Endothelial cell of umbilical vein (primary cell): ENCODE measurements at regions not wholly inside any gene's neighbourhood (a gene's known extent, or its start where the extent isn't known, plus 50 kb on each side); places are given as distances from the start of the nearest gene placed in this dataset.

Experiments used
- EZH2 ChIP-seq: IDR thresholded peaks from 2 replicates; pipeline ENCODE4 v1.6.1; 2012; ENCODE audit warnings: borderline replicate concordance, low read depth, mild to moderate bottlenecking, moderate library complexity, low read length, inconsistent platforms; ENCODE audit not compliant: severe bottlenecking
- FOS ChIP-seq: IDR thresholded peaks from 2 replicates; pipeline ENCODE4 v1.6.1; 2011; ENCODE audit warnings: mild to moderate bottlenecking, low read length, moderate library complexity, borderline replicate concordance; ENCODE audit not compliant: insufficient read depth
- JUN ChIP-seq: IDR thresholded peaks from 2 replicates; pipeline ENCODE4 v1.6.1; 2011; ENCODE audit warnings: borderline replicate concordance, low read depth; ENCODE audit not compliant: insufficient read length, insufficient read depth
- MYC ChIP-seq: IDR thresholded peaks from one replicate; pipeline ENCODE4 v1.6.1; 2011; ENCODE audit warnings: mild to moderate bottlenecking, low read depth, low read length
- POLR2A ChIP-seq: IDR thresholded peaks from 2 replicates; pipeline ENCODE4 v1.6.1; 2012; ENCODE audit warnings: low read depth, mild to moderate bottlenecking, control low read depth, low read length
- POLR2AphosphoS5 ChIP-seq: IDR thresholded peaks from 2 replicates; pipeline ENCODE4 v1.6.1; 2012; ENCODE audit warnings: low read depth, mild to moderate bottlenecking, control low read depth, low read length, moderate library complexity; ENCODE audit not compliant: insufficient read depth
- TF ChIP-seq, protein P1 (sequence below): IDR thresholded peaks from 2 replicates; pipeline ENCODE4 v1.6.1; 2011; ENCODE audit not compliant: insufficient read depth, insufficient read length
- TF ChIP-seq, protein P2 (sequence below), 2 donors: IDR thresholded peaks; 1 replicate in 1 of 2; 2 replicates in 1 of 2; pipeline ENCODE4 v1.5.1; 2011; ENCODE audit warnings: low read length in 2 of 2, mild to moderate bottlenecking in 2 of 2, moderate library complexity in 2 of 2, control low read depth in 1 of 2, inconsistent platforms in 1 of 2, low read depth in 1 of 2; ENCODE audit not compliant: insufficient read depth in 1 of 2; ENCODE audit errors: extremely low read depth in 1 of 2

DNA sequence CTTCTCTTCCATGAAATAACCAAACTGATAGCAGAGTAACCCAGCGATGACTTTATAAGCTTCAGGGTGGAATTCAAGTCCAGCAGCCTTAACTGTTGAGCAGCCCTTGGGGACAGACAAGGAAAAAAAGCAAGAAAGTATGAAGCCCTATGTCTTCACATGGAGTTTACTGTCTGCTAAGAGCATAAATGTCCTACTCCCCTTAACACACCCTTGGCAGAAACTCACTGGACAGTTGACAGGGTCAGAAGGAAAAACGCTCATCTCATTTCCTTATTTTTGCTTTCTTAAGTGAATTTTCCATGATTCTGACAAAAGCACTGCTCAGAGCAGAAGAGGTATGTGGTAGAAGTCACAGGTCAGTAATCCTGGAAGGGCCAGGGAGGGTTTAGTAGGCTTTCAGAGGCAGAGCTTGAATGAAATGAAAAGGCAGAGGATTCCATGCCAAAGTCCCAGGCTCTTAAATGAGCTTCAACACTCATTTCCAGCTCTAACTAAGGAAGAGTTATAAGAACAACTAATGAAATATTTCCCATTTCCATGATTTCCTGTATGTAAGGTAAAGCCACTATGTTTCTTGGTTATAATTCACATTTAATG, 683.3 kb upstream of the KLHL29 start:
- TF ChIP-seq POLR2A (no peak), POLR2AphosphoS5 (no peak), EZH2 (no peak), MYC (no peak), FOS (no peak), JUN (no peak)
- TF ChIP-seq, protein P1, sequence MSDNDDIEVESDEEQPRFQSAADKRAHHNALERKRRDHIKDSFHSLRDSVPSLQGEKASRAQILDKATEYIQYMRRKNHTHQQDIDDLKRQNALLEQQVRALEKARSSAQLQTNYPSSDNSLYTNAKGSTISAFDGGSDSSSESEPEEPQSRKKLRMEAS = no peak
- TF ChIP-seq, protein P2, sequence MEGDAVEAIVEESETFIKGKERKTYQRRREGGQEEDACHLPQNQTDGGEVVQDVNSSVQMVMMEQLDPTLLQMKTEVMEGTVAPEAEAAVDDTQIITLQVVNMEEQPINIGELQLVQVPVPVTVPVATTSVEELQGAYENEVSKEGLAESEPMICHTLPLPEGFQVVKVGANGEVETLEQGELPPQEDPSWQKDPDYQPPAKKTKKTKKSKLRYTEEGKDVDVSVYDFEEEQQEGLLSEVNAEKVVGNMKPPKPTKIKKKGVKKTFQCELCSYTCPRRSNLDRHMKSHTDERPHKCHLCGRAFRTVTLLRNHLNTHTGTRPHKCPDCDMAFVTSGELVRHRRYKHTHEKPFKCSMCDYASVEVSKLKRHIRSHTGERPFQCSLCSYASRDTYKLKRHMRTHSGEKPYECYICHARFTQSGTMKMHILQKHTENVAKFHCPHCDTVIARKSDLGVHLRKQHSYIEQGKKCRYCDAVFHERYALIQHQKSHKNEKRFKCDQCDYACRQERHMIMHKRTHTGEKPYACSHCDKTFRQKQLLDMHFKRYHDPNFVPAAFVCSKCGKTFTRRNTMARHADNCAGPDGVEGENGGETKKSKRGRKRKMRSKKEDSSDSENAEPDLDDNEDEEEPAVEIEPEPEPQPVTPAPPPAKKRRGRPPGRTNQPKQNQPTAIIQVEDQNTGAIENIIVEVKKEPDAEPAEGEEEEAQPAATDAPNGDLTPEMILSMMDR (IDR thresholded peaks at IDR 0.05; ENCODE audit: extremely low read depth in 1 of 2, insufficient read depth in 1 of 2, low read depth in 1 of 2, low read length in 2 of 2) = no peak
